Endothelial cell of umbilical vein (primary cell): ENCODE measurements at regions not wholly inside any gene's neighbourhood (a gene's known extent, or its start where the extent isn't known, plus 50 kb on each side); places are given as distances from the start of the nearest gene placed in this dataset.

Source experiments
- BruUV-seq: library from RNA; stranded (reverse); fragments of 400-500 nt; replicated peaks from 2 replicates; lab custom pipeline; 2021; lab: Mats Ljungman, UMichigan
- CTCF ChIA-PET: fragments of 300-600, 350-600 bp; sonication (Branson Sonifier 250); formaldehyde crosslinking; loops from one replicate; lab custom pipeline; 2021; ENCODE audit warnings: antibody characterized with exemption, inconsistent platforms; lab: Charles Lee
- POLR2A ChIA-PET: fragments of 300-600, 350-600 bp; sonication (Branson Sonifier 250); formaldehyde crosslinking; loops from one replicate; lab custom pipeline; 2021; ENCODE audit warnings: antibody characterized with exemption, inconsistent platforms; lab: Charles Lee
- DNase-seq: peaks from one replicate; pipeline ENCODE4 v3.0.0-alpha.2; 2011; ENCODE audit warnings: low read depth, low spot score
- FAIRE-seq: peaks from 2 replicates; lab custom pipeline; 2011; peaks lifted over from hg19 to GRCh38; lab: Jason Lieb, UNC
- H2AFZ ChIP-seq: 2 replicates; pipeline ENCODE4 v1.6.0; 2012; ENCODE audit warnings: low read depth, low read length, control low read depth, inconsistent platforms
- H3K27ac ChIP-seq: 2 replicates; pipeline ENCODE4 v1.5.1; 2011; ENCODE audit warnings: low read depth, mild to moderate bottlenecking, control low read depth, low read length, moderate library complexity; ENCODE audit not compliant: insufficient read depth
- H3K27me3 ChIP-seq, 2 experiments: 2 replicates each; pipeline versions ENCODE4 v1.6.0 to v1.6.1; 2011; ENCODE audit warnings: low read length in 2 of 2, mixed read lengths in 1 of 2; ENCODE audit not compliant: control insufficient read depth in 2 of 2, insufficient read depth in 2 of 2
- H3K36me3 ChIP-seq, 2 experiments: 2 replicates in 1 of 2; 3 replicates in 1 of 2; pipeline ENCODE4 v1.5.1; 2011; ENCODE audit warnings: low read length in 2 of 2, mild to moderate bottlenecking in 1 of 2, moderate library complexity in 1 of 2; ENCODE audit not compliant: control insufficient read depth in 2 of 2, insufficient read depth in 2 of 2; ENCODE audit errors: extremely low read depth in 1 of 2
- H3K4me1 ChIP-seq: 3 replicates; pipeline ENCODE4 v1.5.1; 2011; ENCODE audit warnings: mild to moderate bottlenecking, low read length; ENCODE audit not compliant: control insufficient read depth, insufficient read depth; ENCODE audit errors: extremely low read depth
- H3K4me2 ChIP-seq: 2 replicates; pipeline ENCODE4 v1.6.1; 2011; ENCODE audit warnings: low read length, control low read depth, mixed read lengths; ENCODE audit not compliant: insufficient read depth
- H3K4me3 ChIP-seq, 3 experiments: fragments of 200-600 bp in 1 of 3; sonication (generic), shearing (Covaris generic) in 1 of 3; replicated peaks in 1 of 3; 2 replicates each; pipeline ENCODE4 v1.5.1; 2011 to 2016; ENCODE audit warnings: control low read depth in 3 of 3, low read length in 3 of 3, mild to moderate bottlenecking in 2 of 3, inconsistent platforms in 1 of 3, low read depth in 1 of 3, moderate library complexity in 1 of 3; ENCODE audit not compliant: insufficient read depth in 1 of 3
- H3K79me2 ChIP-seq: 2 replicates; pipeline ENCODE4 v1.6.0; 2012; ENCODE audit warnings: low read length, inconsistent platforms; ENCODE audit not compliant: control insufficient read depth, insufficient read depth
- H3K9ac ChIP-seq: replicated peaks from 2 replicates; pipeline ENCODE3; 2011; ENCODE audit warnings: low read length, control low read depth; ENCODE audit not compliant: insufficient read depth; ENCODE audit errors: extremely low read depth
- H3K9me1 ChIP-seq: replicated peaks from 3 replicates; pipeline ENCODE4 v1.6.0; 2011; ENCODE audit warnings: mild to moderate bottlenecking, low read length; ENCODE audit not compliant: control insufficient read depth, insufficient read depth; ENCODE audit errors: extremely low read depth
- H3K9me3 ChIP-seq: replicated peaks from 2 replicates; pipeline ENCODE4 v1.5.1; 2012; ENCODE audit warnings: low read length, inconsistent platforms; ENCODE audit not compliant: control insufficient read depth, insufficient read depth
- H4K20me1 ChIP-seq: replicated peaks from 2 replicates; pipeline ENCODE3; 2011; ENCODE audit warnings: mild to moderate bottlenecking, low read length; ENCODE audit not compliant: control insufficient read depth, insufficient read depth; ENCODE audit errors: extremely low read depth
- EZH2 ChIP-seq: IDR thresholded peaks from 2 replicates; pipeline ENCODE4 v1.6.1; 2012; ENCODE audit warnings: borderline replicate concordance, low read depth, mild to moderate bottlenecking, moderate library complexity, low read length, inconsistent platforms; ENCODE audit not compliant: severe bottlenecking
- FOS ChIP-seq: IDR thresholded peaks from 2 replicates; pipeline ENCODE4 v1.6.1; 2011; ENCODE audit warnings: mild to moderate bottlenecking, low read length, moderate library complexity, borderline replicate concordance; ENCODE audit not compliant: insufficient read depth
- GATA2 ChIP-seq: IDR thresholded peaks from 2 replicates; pipeline ENCODE4 v1.7.0; 2011; ENCODE audit warnings: low read depth, mild to moderate bottlenecking, moderate library complexity, mixed read lengths, low read length; ENCODE audit not compliant: insufficient read length, insufficient read depth
- JUN ChIP-seq: IDR thresholded peaks from 2 replicates; pipeline ENCODE4 v1.6.1; 2011; ENCODE audit warnings: borderline replicate concordance, low read depth; ENCODE audit not compliant: insufficient read length, insufficient read depth
- MYC ChIP-seq: IDR thresholded peaks from one replicate; pipeline ENCODE4 v1.6.1; 2011; ENCODE audit warnings: mild to moderate bottlenecking, low read depth, low read length
- POLR2A ChIP-seq: IDR thresholded peaks from 2 replicates; pipeline ENCODE4 v1.6.1; 2012; ENCODE audit warnings: low read depth, mild to moderate bottlenecking, control low read depth, low read length
- POLR2AphosphoS5 ChIP-seq: IDR thresholded peaks from 2 replicates; pipeline ENCODE4 v1.6.1; 2012; ENCODE audit warnings: low read depth, mild to moderate bottlenecking, control low read depth, low read length, moderate library complexity; ENCODE audit not compliant: insufficient read depth
- dilution Hi-C: fragments of 300-500 bp; cut with MboI; formaldehyde crosslinking; loops from one replicate; pipeline ENCODE4 v1.15.0; 2019; ENCODE audit warnings: low sequenced_read_pairs; ENCODE audit not compliant: extremely low pct_ligation_motif_present
- intact Hi-C: fragments of 100-400 bp; cut with micrococcal nuclease; formaldehyde crosslinking; loops from one replicate; pipeline ENCODE4 v1.10.0; 2022
- TF ChIP-seq, protein P1 (sequence below), 2 donors: IDR thresholded peaks; 1 replicate in 1 of 2; 2 replicates in 1 of 2; pipeline ENCODE4 v1.5.1; 2011; ENCODE audit warnings: low read length in 2 of 2, mild to moderate bottlenecking in 2 of 2, moderate library complexity in 2 of 2, control low read depth in 1 of 2, inconsistent platforms in 1 of 2, low read depth in 1 of 2; ENCODE audit not compliant: insufficient read depth in 1 of 2; ENCODE audit errors: extremely low read depth in 1 of 2
- TF ChIP-seq, protein P2 (sequence below): IDR thresholded peaks from 2 replicates; pipeline ENCODE4 v1.6.1; 2011; ENCODE audit not compliant: insufficient read depth, insufficient read length

DNA sequence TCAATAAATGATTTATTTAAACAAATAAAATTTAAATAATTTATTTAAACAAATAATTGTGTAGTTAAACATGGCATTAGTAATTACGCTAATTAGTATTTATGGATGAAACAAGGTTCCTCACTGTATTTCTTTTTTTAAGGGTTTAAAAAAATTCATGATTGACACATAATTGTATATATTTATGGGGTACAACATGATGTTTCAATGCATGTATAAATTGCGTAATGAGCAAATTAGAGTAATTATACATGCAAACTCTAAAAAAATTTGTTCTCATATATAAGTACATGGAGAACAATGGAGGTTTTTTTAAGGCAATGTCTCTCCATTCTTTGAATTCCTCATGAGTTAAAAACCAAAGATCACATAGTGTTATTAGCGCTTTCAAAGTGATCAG, 115.7 kb upstream of the KLF3 start:
- Histone ChIP-seq H3K9me1 (no peaks in the 10 kb centered on the region), H3K36me3 (no peaks in the 10 kb centered on the region), H3K27me3 (peaks cover 3 to 7% of the 10 kb centered on the region in 2 experiments), H3K4me2 (no peak overlapping the region), H3K9me3 (no peaks in the 10 kb centered on the region), H3K9ac (no peak overlapping the region), H3K4me3 (no peak overlapping the region), H3K27ac (no peak overlapping the region), H2AFZ (no peak overlapping the region), H3K79me2 (no peaks in the 10 kb centered on the region), H4K20me1 (no peaks in the 10 kb centered on the region), H3K4me1 (no peaks in the 10 kb centered on the region)
- ChIA-PET POLR2A (no interaction called here), CTCF (no interaction called here)
- FAIRE-seq = no peak
- intact Hi-C loops (no loop called here), dilution Hi-C loops (no loop called here)
- no peak for DNase-seq
- no TSS peak for BruUV-seq
- TF ChIP-seq FOS = no peak
- TF ChIP-seq POLR2A = no peak
- TF ChIP-seq, protein P1, sequence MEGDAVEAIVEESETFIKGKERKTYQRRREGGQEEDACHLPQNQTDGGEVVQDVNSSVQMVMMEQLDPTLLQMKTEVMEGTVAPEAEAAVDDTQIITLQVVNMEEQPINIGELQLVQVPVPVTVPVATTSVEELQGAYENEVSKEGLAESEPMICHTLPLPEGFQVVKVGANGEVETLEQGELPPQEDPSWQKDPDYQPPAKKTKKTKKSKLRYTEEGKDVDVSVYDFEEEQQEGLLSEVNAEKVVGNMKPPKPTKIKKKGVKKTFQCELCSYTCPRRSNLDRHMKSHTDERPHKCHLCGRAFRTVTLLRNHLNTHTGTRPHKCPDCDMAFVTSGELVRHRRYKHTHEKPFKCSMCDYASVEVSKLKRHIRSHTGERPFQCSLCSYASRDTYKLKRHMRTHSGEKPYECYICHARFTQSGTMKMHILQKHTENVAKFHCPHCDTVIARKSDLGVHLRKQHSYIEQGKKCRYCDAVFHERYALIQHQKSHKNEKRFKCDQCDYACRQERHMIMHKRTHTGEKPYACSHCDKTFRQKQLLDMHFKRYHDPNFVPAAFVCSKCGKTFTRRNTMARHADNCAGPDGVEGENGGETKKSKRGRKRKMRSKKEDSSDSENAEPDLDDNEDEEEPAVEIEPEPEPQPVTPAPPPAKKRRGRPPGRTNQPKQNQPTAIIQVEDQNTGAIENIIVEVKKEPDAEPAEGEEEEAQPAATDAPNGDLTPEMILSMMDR (IDR thresholded peaks at IDR 0.05; ENCODE audit: extremely low read depth in 1 of 2, insufficient read depth in 1 of 2, low read depth in 1 of 2, low read length in 2 of 2) = no peak
- TF ChIP-seq JUN = no peak
- no peak for TF ChIP-seq MYC
- TF ChIP-seq POLR2AphosphoS5 = no peak
- TF ChIP-seq, protein P2, sequence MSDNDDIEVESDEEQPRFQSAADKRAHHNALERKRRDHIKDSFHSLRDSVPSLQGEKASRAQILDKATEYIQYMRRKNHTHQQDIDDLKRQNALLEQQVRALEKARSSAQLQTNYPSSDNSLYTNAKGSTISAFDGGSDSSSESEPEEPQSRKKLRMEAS = no peak
- TF ChIP-seq GATA2 = no peak
- no peak for TF ChIP-seq EZH2
